NCI-H2171 (cell line): ENCODE measurements at regions not wholly inside any gene's neighbourhood (a gene's known extent, or its start where the extent isn't known, plus 50 kb on each side); places are given as distances from the start of the nearest gene placed in this dataset.
"Not testable (repeated sequence)": the region's sequence is repeated elsewhere in the genome, so short reads cannot be mapped to it uniquely, and the experiment has no call there.

Experiments
- DNase-seq: peaks from one replicate; lab custom pipeline; 2025; lab: John Stamatoyannopoulos, UW

GRCh38 chr6:78505178-78505577 lies 362.2 kb upstream of the IRAK1BP1 start:
- no peak for DNase-seq

- DNase-seq, result no peak
Measured at GRCh38 chr6:78511009-78511408, 356.3 kb upstream of the IRAK1BP1 start.

- DNase-seq, result no peak
Measured at GRCh38 chr6:78513856-78514255, 353.5 kb upstream of the IRAK1BP1 start.

- no peak for DNase-seq
Measured at GRCh38 chr6:78515271-78515670, 352.1 kb upstream of the IRAK1BP1 start.

- DNase-seq, result no peak
Measured at GRCh38 chr6:78517399-78517798, 350.0 kb upstream of the IRAK1BP1 start.

- DNase-seq, result no peak
Measured at GRCh38 chr6:78523622-78524021, 343.7 kb upstream of the IRAK1BP1 start.

- no peak for DNase-seq
Measured at GRCh38 chr6:78525976-78526375, 341.4 kb upstream of the IRAK1BP1 start.

GRCh38 chr6:78526432-78526831 lies 340.9 kb upstream of the IRAK1BP1 start:
- DNase-seq, result no peak

- DNase-seq, result no peak
Measured at GRCh38 chr6:78528926-78529325, 338.4 kb upstream of the IRAK1BP1 start.

- DNase-seq, result no peak
Measured at GRCh38 chr6:78530208-78530607, 337.1 kb upstream of the IRAK1BP1 start.

GRCh38 chr6:78533426-78533825 lies 333.9 kb upstream of the IRAK1BP1 start:
- DNase-seq, result no peak

GRCh38 chr6:78533876-78534275 lies 333.5 kb upstream of the IRAK1BP1 start:
- DNase-seq, result no peak

- no peak for DNase-seq
Measured at GRCh38 chr6:78538002-78538401, 329.3 kb upstream of the IRAK1BP1 start.

- DNase-seq, result not testable (repeated sequence)
Measured at GRCh38 chr6:78547636-78548035, 319.7 kb upstream of the IRAK1BP1 start.

- DNase-seq, result no peak
Measured at GRCh38 chr6:78551361-78551760, 316.0 kb upstream of the IRAK1BP1 start.

- DNase-seq, result no peak
Measured at GRCh38 chr6:78552435-78552834, 314.9 kb upstream of the IRAK1BP1 start.

GRCh38 chr6:78554341-78554740 lies 313.0 kb upstream of the IRAK1BP1 start:
- no peak for DNase-seq

GRCh38 chr6:78559056-78559455 lies 308.3 kb upstream of the IRAK1BP1 start:
- no peak for DNase-seq

- no peak for DNase-seq
Measured at GRCh38 chr6:78561015-78561414, 306.3 kb upstream of the IRAK1BP1 start.

GRCh38 chr6:78565997-78566396 lies 301.4 kb upstream of the IRAK1BP1 start:
- no peak for DNase-seq

GRCh38 chr6:78570044-78570443 lies 297.3 kb upstream of the IRAK1BP1 start:
- no peak for DNase-seq

- no peak for DNase-seq
Measured at GRCh38 chr6:78577585-78577984, 289.8 kb upstream of the IRAK1BP1 start.

- DNase-seq, result no peak
Measured at GRCh38 chr6:78578430-78578829, 288.9 kb upstream of the IRAK1BP1 start.

- DNase-seq, result no peak
Measured at GRCh38 chr6:78580923-78581322, 286.4 kb upstream of the IRAK1BP1 start.

GRCh38 chr6:78583079-78583478 lies 284.3 kb upstream of the IRAK1BP1 start:
- DNase-seq, result no peak
